Retinal pigment epithelial cell (primary cell): ENCODE measurements at regions not wholly inside any gene's neighbourhood (a gene's known extent, or its start where the extent isn't known, plus 50 kb on each side); places are given as distances from the start of the nearest gene placed in this dataset.
A peak's percentile ranks its signal among the peaks of the same experiment; 100 is the strongest.
"Not testable (repeated sequence)": the region's sequence is repeated elsewhere in the genome, so short reads cannot be mapped to it uniquely, and the experiment has no call there.

Experiments used
- DNase-seq: peaks from one replicate; pipeline ENCODE4 v3.0.0-alpha.2; 2010; ENCODE audit warnings: low read depth
- H3K4me3 ChIP-seq: 2 replicates; pipeline ENCODE4 v1.5.1; 2011; ENCODE audit warnings: mild to moderate bottlenecking, low read length, control low read depth, moderate library complexity
- TF ChIP-seq, protein P1 (sequence below): conservative IDR thresholded peaks from 2 replicates; pipeline ENCODE4 v1.5.1; 2011; ENCODE audit warnings: low read depth, low read length, control low read depth, inconsistent platforms

DNA sequence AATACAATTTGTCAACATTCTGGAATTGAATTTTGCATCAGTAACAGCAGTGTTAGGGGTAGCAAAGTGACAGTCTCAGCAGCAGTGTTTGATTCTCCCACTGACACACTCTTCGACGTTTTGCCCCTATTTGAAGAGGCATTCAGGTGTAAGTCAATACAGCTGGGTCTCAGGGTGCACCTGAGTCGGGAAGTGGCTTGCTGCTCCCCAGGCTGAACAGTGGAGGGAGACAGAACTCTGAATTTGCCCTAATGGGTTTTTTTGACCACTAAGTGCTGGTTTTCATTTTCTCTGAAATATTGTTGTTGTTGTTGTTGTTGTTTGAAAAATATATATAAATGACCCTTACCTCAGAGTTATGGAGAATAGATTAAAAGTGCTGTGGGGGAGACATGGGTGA lies 223.2 kb downstream of the TLR4 start:
- no peak for DNase-seq
- H3K4me3 ChIP-seq: no peak overlapping the region
- TF ChIP-seq, protein P1, sequence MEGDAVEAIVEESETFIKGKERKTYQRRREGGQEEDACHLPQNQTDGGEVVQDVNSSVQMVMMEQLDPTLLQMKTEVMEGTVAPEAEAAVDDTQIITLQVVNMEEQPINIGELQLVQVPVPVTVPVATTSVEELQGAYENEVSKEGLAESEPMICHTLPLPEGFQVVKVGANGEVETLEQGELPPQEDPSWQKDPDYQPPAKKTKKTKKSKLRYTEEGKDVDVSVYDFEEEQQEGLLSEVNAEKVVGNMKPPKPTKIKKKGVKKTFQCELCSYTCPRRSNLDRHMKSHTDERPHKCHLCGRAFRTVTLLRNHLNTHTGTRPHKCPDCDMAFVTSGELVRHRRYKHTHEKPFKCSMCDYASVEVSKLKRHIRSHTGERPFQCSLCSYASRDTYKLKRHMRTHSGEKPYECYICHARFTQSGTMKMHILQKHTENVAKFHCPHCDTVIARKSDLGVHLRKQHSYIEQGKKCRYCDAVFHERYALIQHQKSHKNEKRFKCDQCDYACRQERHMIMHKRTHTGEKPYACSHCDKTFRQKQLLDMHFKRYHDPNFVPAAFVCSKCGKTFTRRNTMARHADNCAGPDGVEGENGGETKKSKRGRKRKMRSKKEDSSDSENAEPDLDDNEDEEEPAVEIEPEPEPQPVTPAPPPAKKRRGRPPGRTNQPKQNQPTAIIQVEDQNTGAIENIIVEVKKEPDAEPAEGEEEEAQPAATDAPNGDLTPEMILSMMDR: peak; percentile 48

DNA sequence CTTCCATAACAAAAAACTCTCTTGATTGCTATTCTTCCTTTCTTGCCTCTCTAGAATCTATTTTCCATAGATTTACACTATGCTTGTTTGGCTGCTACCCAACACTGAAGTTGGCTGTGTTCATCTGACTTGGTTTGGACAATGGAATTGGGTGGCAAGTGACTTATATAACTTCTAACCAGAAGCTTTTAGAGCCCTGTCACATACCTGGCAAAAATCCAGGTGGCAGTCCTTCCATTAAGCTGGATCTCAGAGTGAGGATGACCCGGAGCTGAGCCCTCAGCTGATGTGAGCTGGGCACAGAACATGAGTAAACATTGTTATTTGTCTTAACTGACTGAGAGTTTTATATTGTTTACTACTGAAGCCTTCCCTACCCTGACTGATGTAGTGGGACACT lies 225.7 kb downstream of the TLR4 start:
- H3K4me3 ChIP-seq: no peak overlapping the region
- peak; percentile 67 for DNase-seq
- TF ChIP-seq, protein P1: no peak

DNA sequence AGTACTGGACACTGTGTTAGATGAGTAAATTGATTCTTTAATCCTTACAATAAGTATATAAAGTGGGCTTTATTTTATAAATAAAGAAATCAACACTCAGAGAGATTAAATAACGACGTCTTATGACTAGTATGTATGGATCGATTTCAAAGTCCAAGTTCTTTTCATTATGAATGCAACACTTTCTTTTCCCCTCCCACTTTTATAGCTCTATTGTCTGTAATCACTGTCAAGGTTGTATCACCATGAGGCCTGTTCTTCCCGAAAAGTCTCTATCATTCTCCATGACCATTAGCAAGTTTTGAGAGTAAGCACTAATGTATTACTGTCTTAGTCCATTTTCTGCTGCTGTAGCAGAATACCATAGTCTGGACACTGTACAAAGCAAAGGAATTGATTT lies 228.4 kb downstream of the TLR4 start:
- no peak overlapping the region for H3K4me3 ChIP-seq
- TF ChIP-seq, protein P1: no peak
- no peak for DNase-seq

GRCh38 chr9:117936185-117937130 lies 232.3 kb downstream of the TLR4 start:
- no peak overlapping the region for H3K4me3 ChIP-seq
- TF ChIP-seq, protein P1: no peak
- DNase-seq: no peak

DNA sequence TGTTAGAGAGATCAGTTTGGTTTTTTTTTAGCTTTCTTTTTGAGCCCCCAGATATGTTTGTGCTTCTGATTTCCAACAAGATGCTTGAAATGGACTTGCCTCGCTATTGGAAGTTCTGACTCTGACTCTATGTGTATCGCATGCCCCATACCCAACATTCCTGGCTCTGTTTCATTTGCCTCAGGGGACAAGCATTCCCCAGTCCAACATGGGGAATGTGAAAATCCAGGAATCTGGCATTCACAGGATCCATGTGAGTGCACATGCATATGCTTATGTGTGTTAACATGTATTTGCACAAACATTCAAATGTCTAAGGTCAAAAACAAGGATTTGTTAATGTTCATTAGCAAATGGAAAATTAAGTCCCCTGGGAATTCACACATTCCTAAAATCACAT lies 233.9 kb downstream of the TLR4 start:
- no peak overlapping the region for H3K4me3 ChIP-seq
- TF ChIP-seq, protein P1: no peak
- DNase-seq: no peak

DNA sequence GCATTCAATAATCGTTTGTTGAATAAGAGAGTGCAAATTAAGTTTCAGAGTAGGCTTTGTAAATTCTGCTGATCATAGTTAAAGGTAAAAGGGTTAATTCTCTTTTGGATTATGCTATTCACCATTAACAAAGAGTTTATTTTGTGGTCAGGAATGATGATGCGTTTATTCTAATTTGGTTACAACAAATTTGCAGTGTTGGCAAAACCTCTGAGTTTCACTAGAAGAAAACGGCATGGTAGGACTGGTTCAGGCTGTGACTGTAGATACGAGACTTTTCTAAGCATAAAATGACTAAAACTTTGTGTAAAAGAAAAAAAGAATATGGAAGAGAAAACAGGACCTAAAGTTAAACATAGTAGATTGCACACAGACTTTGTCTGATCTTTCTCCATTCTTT lies 234.7 kb downstream of the TLR4 start:
- TF ChIP-seq, protein P1: no peak
- no peak overlapping the region for H3K4me3 ChIP-seq
- DNase-seq: no peak

DNA sequence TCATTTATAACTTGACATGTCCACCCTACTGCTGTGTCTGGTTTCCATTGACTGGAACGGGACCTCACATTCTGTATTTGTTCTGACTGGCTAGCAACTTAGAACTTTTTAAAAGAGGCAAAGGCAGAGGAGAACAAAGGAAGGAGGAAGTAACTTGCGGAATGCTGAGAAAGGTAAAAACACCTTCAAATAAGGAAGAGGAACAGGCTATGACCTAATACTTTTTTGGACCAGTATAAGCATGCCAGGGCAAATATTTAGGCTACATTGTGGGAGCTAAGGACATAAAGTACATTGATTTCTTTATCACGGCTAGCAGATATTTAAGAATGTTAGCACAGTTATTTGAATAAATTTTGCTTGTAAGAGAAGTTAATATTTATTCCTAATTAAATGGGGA lies 240.5 kb downstream of the TLR4 start:
- H3K4me3 ChIP-seq, DNase-seq: not testable (repeated sequence)
